CD4-positive, alpha-beta T cell (primary cell): ENCODE measurements at regions not wholly inside any gene's neighbourhood (a gene's known extent, or its start where the extent isn't known, plus 50 kb on each side); places are given as distances from the start of the nearest gene placed in this dataset.

Experiments used
- ATAC-seq: fragments of 200-7000 bp; cut with Tn5 transposase; one replicate; pipeline ENCODE4 v1.10.0; 2022; ENCODE audit warnings: mild to moderate bottlenecking; ENCODE audit not compliant: poor library complexity
- CTCF ChIA-PET: fragments of 350-600 bp; sonication (Branson Sonifier 250); formaldehyde crosslinking; loops from one replicate; lab custom pipeline; 2021; ENCODE audit warnings: antibody characterized with exemption, inconsistent platforms; lab: Charles Lee
- POLR2A ChIA-PET: fragments of 350-600 bp; sonication (Branson Sonifier 250); formaldehyde crosslinking; loops from one replicate; lab custom pipeline; 2021; ENCODE audit warnings: antibody characterized with exemption, inconsistent platforms; lab: Charles Lee
- DNase-seq, 14 experiments: peaks; one replicate each; pipeline ENCODE4 v3.0.0-alpha.2; 2013 to 2020; ENCODE audit warnings: mixed read lengths in 2 of 14
- H3K27ac ChIP-seq, 2 donors: one replicate each; pipeline versions ENCODE4 v1.5.1 to v1.7.0; 2013; ENCODE audit warnings: low read length in 2 of 2, low read depth in 1 of 2, mild to moderate bottlenecking in 1 of 2
- H3K27me3 ChIP-seq, 2 experiments: 1 replicate in 1 of 2; 2 replicates in 1 of 2; pipeline versions ENCODE4 v1.6.1 to v1.7.0; 2013; ENCODE audit warnings: low read length in 2 of 2, control low read depth in 1 of 2, mild to moderate bottlenecking in 1 of 2, moderate library complexity in 1 of 2; ENCODE audit not compliant: insufficient read depth in 2 of 2, control insufficient read depth in 1 of 2
- H3K36me3 ChIP-seq: one replicate; pipeline ENCODE4 v1.6.1; 2013; ENCODE audit warnings: low read length, control low read depth; ENCODE audit not compliant: insufficient read depth
- H3K4me1 ChIP-seq: one replicate; pipeline ENCODE4 v1.6.1; 2013; ENCODE audit warnings: low read length, control low read depth; ENCODE audit not compliant: insufficient read depth
- H3K4me3 ChIP-seq: one replicate; pipeline ENCODE4 v1.5.1; 2013; ENCODE audit warnings: mild to moderate bottlenecking, low read length, moderate library complexity
- H3K9me3 ChIP-seq, 2 experiments: 1 replicate in 1 of 2; 2 replicates in 1 of 2; pipeline versions ENCODE4 v1.6.1 to v1.7.0; 2013; ENCODE audit warnings: low read length in 2 of 2, mild to moderate bottlenecking in 2 of 2, control low read depth in 1 of 2, moderate library complexity in 1 of 2; ENCODE audit not compliant: control insufficient read depth in 1 of 2, insufficient read depth in 1 of 2
- H3K27ac Mint-ChIP-seq: one replicate; pipeline ENCODE4 v1.8.0; 2020; ENCODE audit warnings: mixed read lengths
- H3K27me3 Mint-ChIP-seq: one replicate; pipeline ENCODE4 v1.8.0; 2021; ENCODE audit warnings: mixed read lengths
- H3K36me3 Mint-ChIP-seq: one replicate; pipeline ENCODE4 v1.8.0; 2021; ENCODE audit warnings: low read depth, mixed read lengths
- H3K4me1 Mint-ChIP-seq: one replicate; pipeline ENCODE4 v1.8.0; 2021; ENCODE audit warnings: low read depth, mixed read lengths
- H3K4me3 Mint-ChIP-seq: one replicate; pipeline ENCODE4 v1.8.0; 2020; ENCODE audit warnings: mild to moderate bottlenecking, mixed read lengths
- H3K9me3 Mint-ChIP-seq: one replicate; pipeline ENCODE4 v1.8.0; 2020; ENCODE audit warnings: mixed read lengths
- CTCF ChIP-seq: fragments of 200-600 bp; IDR thresholded peaks from one replicate; pipeline ENCODE4 v1.8.0; 2022; ENCODE audit warnings: antibody characterized with exemption, mild to moderate bottlenecking
- intact Hi-C, 2 experiments: fragments of 100-400 bp; cut with DNase I in 1 of 2; cut with micrococcal nuclease in 1 of 2; formaldehyde crosslinking; loops; one replicate each; pipeline versions ENCODE4 v1.15.1 to v1.9.0; 2023 to 2025; cut with DNase I, micrococcal nuclease

- ATAC-seq (no peak), DNase-seq (no peak)
- Histone ChIP-seq H3K4me1 (no peaks in the 10 kb centered on the region), H3K9me3 (no peaks in the 10 kb centered on the region), H3K36me3 (no peaks in the 10 kb centered on the region), H3K27ac (no peak overlapping the region), H3K4me3 (no peak overlapping the region), H3K27me3 (no peaks in the 10 kb centered on the region)
- H3K27ac Mint-ChIP-seq: no peak overlapping the region
- no peaks in the 10 kb centered on the region for H3K4me1 Mint-ChIP-seq
- ChIA-PET CTCF (no interaction called here), POLR2A (no interaction called here)
- no peak overlapping the region for H3K4me3 Mint-ChIP-seq
- TF ChIP-seq CTCF: no peak
- H3K27me3 Mint-ChIP-seq: no peaks in the 10 kb centered on the region
- intact Hi-C loops: no loop called here
- no peaks in the 10 kb centered on the region for H3K9me3 Mint-ChIP-seq
- H3K36me3 Mint-ChIP-seq: no peaks in the 10 kb centered on the region
These were observed 81.5 kb downstream of the ZNF281 start for GRCh38 chr1:200328379-200328778.

DNA sequence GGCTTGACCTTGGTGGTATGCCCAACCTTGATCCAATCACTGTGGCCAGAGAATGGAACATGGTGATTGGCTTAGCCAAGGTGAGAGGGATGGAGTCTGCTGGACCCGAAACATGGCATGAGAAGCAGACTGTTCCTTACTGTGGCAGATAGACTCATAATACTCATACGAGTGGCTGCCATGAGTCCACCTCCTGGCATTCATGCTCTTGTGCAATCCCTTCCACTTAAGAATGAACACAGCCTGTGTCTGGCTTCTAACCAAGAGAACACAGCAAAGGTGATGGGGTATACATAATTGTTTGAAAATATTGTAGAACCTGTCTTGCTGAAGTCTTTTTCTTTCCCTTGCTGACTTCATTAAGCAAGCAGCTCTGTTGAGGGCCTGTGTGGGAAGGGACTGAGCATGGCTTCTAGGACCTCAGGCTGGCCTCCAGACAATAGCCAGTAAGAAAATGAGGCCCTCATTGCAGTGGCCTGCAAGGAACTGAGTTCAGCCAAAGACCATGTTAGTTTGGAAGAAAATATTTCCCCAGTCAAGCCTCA, 85.9 kb downstream of the ZNF281 start:
- no peak for DNase-seq
- H3K4me3 Mint-ChIP-seq: no peak overlapping the region
- no peak for TF ChIP-seq CTCF
- H3K36me3 ChIP-seq: no peaks in the 10 kb centered on the region
- no peak overlapping the region for H3K4me3 ChIP-seq
- ATAC-seq: no peak
- no peak overlapping the region for H3K27ac Mint-ChIP-seq
- no peaks in the 10 kb centered on the region for H3K27me3 ChIP-seq
- no peaks in the 10 kb centered on the region for H3K9me3 ChIP-seq
- POLR2A ChIA-PET: no interaction called here
- H3K9me3 Mint-ChIP-seq: no peaks in the 10 kb centered on the region
- no peaks in the 10 kb centered on the region for H3K4me1 ChIP-seq
- H3K36me3 Mint-ChIP-seq: no peaks in the 10 kb centered on the region
- intact Hi-C loops: no loop called here
- no peak overlapping the region for H3K27ac ChIP-seq
- no peaks in the 10 kb centered on the region for H3K27me3 Mint-ChIP-seq
- H3K4me1 Mint-ChIP-seq: no peaks in the 10 kb centered on the region
- CTCF ChIA-PET: no interaction called here

DNA sequence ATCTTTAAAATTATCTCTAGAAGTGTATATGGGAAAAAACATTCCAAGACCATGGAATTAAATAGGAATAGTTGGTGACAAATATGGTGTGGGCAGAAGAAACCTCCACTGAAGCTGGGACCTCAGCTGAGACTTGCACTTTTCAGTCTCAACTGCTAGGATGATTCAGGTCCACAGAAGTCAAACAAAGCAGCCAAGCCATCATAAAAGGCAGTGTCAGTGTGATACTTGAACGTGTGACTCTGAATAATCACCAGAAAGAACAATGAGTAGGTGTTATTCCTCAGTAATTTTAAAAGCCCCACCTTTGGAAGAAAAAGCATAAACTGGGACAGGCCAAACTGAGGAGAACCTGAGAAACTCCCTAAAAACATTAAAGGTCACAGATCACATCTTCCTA, 90.7 kb downstream of the ZNF281 start:
- ChIA-PET CTCF (no interaction called here), POLR2A (interaction anchor here (1.0 kb wide), 1 partner anchor 23 kb away, joined by 3 read pairs; no protein-coding TSS in a partner anchor)

More for the DNA sequence above, 90.7 kb downstream of the ZNF281 start:
- DNase-seq (no peak), ATAC-seq (no peak)
- Mint-ChIP-seq H3K4me1 (no peaks in the 10 kb centered on the region), H3K9me3 (no peaks in the 10 kb centered on the region), H3K36me3 (no peaks in the 10 kb centered on the region), H3K27ac (no peak overlapping the region), H3K4me3 (no peak overlapping the region), H3K27me3 (peaks cover 4% of the 10 kb centered on the region)
- Histone ChIP-seq H3K27me3 (no peaks in the 10 kb centered on the region), H3K36me3 (no peaks in the 10 kb centered on the region), H3K27ac (no peak overlapping the region), H3K9me3 (no peaks in the 10 kb centered on the region), H3K4me3 (no peak overlapping the region), H3K4me1 (no peaks in the 10 kb centered on the region)
- intact Hi-C loops: no loop called here
- no peak for TF ChIP-seq CTCF
